Esophagus squamous epithelium (tissue), 4 donors: ENCODE measurements at regions not wholly inside any gene's neighbourhood (a gene's known extent, or its start where the extent isn't known, plus 50 kb on each side); places are given as distances from the start of the nearest gene placed in this dataset.

ENCODE experiments used
- CTCF ChIP-seq, 6 experiments: fragments of 450-650 bp in 4 of 6; fragments of 200-600 bp in 2 of 6; sonication (generic) in 2 of 6; IDR thresholded peaks; one replicate each; pipeline ENCODE4 v1.5.1; 2016 to 2019; ENCODE audit warnings: antibody characterized with exemption in 6 of 6, mild to moderate bottlenecking in 4 of 6, moderate library complexity in 4 of 6
- POLR2A ChIP-seq, 4 donors: fragments of 450-650 bp; IDR thresholded peaks; one replicate each; pipeline ENCODE4 v1.6.1; 2017; ENCODE audit warnings: antibody characterized with exemption in 4 of 4, mild to moderate bottlenecking in 4 of 4, moderate library complexity in 3 of 4

- no peak for TF ChIP-seq CTCF (IDR thresholded peaks at IDR 0.05)
- TF ChIP-seq POLR2A (IDR thresholded peaks at IDR 0.05): no peak
These were observed 531.3 kb upstream of the UBE2E2 start for GRCh38 chr3:22671848-22672247.
